ENCODE measurements at regions not wholly inside any gene's neighbourhood (a gene's known extent, or its start where the extent isn't known, plus 50 kb on each side); places are given as distances from the start of the nearest gene placed in this dataset.

- no peak for TF ChIP-seq POLR2A (IDR thresholded peaks at IDR 0.05)
- TF ChIP-seq, protein P1, sequence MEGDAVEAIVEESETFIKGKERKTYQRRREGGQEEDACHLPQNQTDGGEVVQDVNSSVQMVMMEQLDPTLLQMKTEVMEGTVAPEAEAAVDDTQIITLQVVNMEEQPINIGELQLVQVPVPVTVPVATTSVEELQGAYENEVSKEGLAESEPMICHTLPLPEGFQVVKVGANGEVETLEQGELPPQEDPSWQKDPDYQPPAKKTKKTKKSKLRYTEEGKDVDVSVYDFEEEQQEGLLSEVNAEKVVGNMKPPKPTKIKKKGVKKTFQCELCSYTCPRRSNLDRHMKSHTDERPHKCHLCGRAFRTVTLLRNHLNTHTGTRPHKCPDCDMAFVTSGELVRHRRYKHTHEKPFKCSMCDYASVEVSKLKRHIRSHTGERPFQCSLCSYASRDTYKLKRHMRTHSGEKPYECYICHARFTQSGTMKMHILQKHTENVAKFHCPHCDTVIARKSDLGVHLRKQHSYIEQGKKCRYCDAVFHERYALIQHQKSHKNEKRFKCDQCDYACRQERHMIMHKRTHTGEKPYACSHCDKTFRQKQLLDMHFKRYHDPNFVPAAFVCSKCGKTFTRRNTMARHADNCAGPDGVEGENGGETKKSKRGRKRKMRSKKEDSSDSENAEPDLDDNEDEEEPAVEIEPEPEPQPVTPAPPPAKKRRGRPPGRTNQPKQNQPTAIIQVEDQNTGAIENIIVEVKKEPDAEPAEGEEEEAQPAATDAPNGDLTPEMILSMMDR (IDR thresholded peaks at IDR 0.05), result no peak
These were observed 770.6 kb upstream of the NR2F2 start for GRCh38 chr15:95559875-95560394.
